Activated CD8-positive, alpha-beta T cell treated with anti-CD3 and anti-CD28 coated beads for 36 hours (primary cell): ENCODE measurements at regions not wholly inside any gene's neighbourhood (a gene's known extent, or its start where the extent isn't known, plus 50 kb on each side); places are given as distances from the start of the nearest gene placed in this dataset.

Experiments
- ATAC-seq: fragments of 200-7000 bp; cut with Tn5 transposase; one replicate; pipeline ENCODE4 v1.10.0; 2021; ENCODE audit warnings: mild to moderate bottlenecking, moderate library complexity
- CTCF ChIA-PET: fragments of 350-600 bp; sonication (Branson Sonifier 250); formaldehyde crosslinking; loops from one replicate; lab custom pipeline; 2021; ENCODE audit warnings: antibody characterized with exemption; lab: Charles Lee
- POLR2A ChIA-PET: fragments of 350-600 bp; sonication (Branson Sonifier 250); formaldehyde crosslinking; loops from one replicate; lab custom pipeline; 2021; ENCODE audit warnings: antibody characterized with exemption; lab: Charles Lee
- DNase-seq: peaks from one replicate; pipeline ENCODE4 v3.0.0-alpha.2; 2020
- H3K27ac Mint-ChIP-seq: one replicate; pipeline ENCODE4 v1.8.0; 2021; ENCODE audit warnings: mild to moderate bottlenecking, mixed read lengths
- H3K27me3 Mint-ChIP-seq: one replicate; pipeline ENCODE4 v1.8.0; 2021; ENCODE audit warnings: mixed read lengths
- H3K36me3 Mint-ChIP-seq: one replicate; pipeline ENCODE4 v1.8.0; 2021; ENCODE audit warnings: low read depth, mixed read lengths
- H3K4me1 Mint-ChIP-seq: one replicate; pipeline ENCODE4 v1.8.0; 2021; ENCODE audit warnings: low read depth, mixed read lengths
- H3K4me3 Mint-ChIP-seq: one replicate; pipeline ENCODE4 v1.8.0; 2021; ENCODE audit warnings: mild to moderate bottlenecking, moderate library complexity, mixed read lengths
- H3K9me3 Mint-ChIP-seq: one replicate; pipeline ENCODE4 v1.8.0; 2021; ENCODE audit warnings: mixed read lengths
- CTCF ChIP-seq: fragments of 200-600 bp; IDR thresholded peaks from one replicate; pipeline ENCODE4 v1.8.0; 2022; ENCODE audit warnings: antibody characterized with exemption, mild to moderate bottlenecking
- intact Hi-C: fragments of 100-400 bp; cut with micrococcal nuclease; formaldehyde crosslinking; loops from one replicate; pipeline ENCODE4 v1.10.0; 2022

GRCh38 chr7:21128062-21128817 lies 299.6 kb upstream of the SP4 start:
- H3K4me1 Mint-ChIP-seq, result peaks cover 4% of the 10 kb centered on the region
- peaks cover 19% of the 10 kb centered on the region for H3K27me3 Mint-ChIP-seq
- no peak overlapping the region for H3K4me3 Mint-ChIP-seq
- DNase-seq (no peak), ATAC-seq (no peak)
- no peak overlapping the region for H3K27ac Mint-ChIP-seq
- H3K9me3 Mint-ChIP-seq, result no peaks in the 10 kb centered on the region
- no peaks in the 10 kb centered on the region for H3K36me3 Mint-ChIP-seq
- TF ChIP-seq CTCF, result no peak
- ChIA-PET CTCF (no interaction called here), POLR2A (no interaction called here)
- intact Hi-C loops, result no loop called here

- Mint-ChIP-seq H3K36me3 (no peaks in the 10 kb centered on the region), H3K4me3 (no peak overlapping the region), H3K9me3 (peaks cover 10% of the 10 kb centered on the region), H3K27me3 (peaks cover 20% of the 10 kb centered on the region), H3K27ac (no peak overlapping the region), H3K4me1 (no peaks in the 10 kb centered on the region)
- intact Hi-C loops, result no loop called here
- TF ChIP-seq CTCF, result no peak
- ATAC-seq (no peak), DNase-seq (no peak)
- POLR2A ChIA-PET, result no interaction called here
- CTCF ChIA-PET, result no interaction called here
Observed at GRCh38 chr7:21131897-21132296, 296.0 kb upstream of the SP4 start.

- Mint-ChIP-seq H3K4me1 (no peaks in the 10 kb centered on the region), H3K4me3 (no peak overlapping the region), H3K27me3 (peaks cover 13% of the 10 kb centered on the region)
Observed at GRCh38 chr7:21134631-21135030, 293.3 kb upstream of the SP4 start.

GRCh38 chr7:21135437-21135836 lies 292.4 kb upstream of the SP4 start:
- DNase-seq (no peak), ATAC-seq (no peak)
- POLR2A ChIA-PET, result interaction anchor here (0.6 kb wide), 1 partner anchor 37 kb away, joined by 3 read pairs; no protein-coding TSS in a partner anchor
- peaks cover 10% of the 10 kb centered on the region for H3K27me3 Mint-ChIP-seq
- H3K4me3 Mint-ChIP-seq, result no peak overlapping the region
- H3K27ac Mint-ChIP-seq, result no peak overlapping the region
- intact Hi-C loops, result no loop called here
- H3K36me3 Mint-ChIP-seq, result no peaks in the 10 kb centered on the region
- H3K4me1 Mint-ChIP-seq, result no peaks in the 10 kb centered on the region
- peaks cover 10% of the 10 kb centered on the region for H3K9me3 Mint-ChIP-seq
- CTCF ChIA-PET, result no interaction called here
- no peak for TF ChIP-seq CTCF

More at GRCh38 chr7:21134631-21135030, 293.3 kb upstream of the SP4 start:
- no peak for TF ChIP-seq CTCF
- H3K9me3 Mint-ChIP-seq, result peaks cover 10% of the 10 kb centered on the region
- ChIA-PET CTCF (no interaction called here), POLR2A (no interaction called here)
- intact Hi-C loops, result no loop called here
- ATAC-seq (no peak), DNase-seq (no peak)
- H3K36me3 Mint-ChIP-seq, result no peaks in the 10 kb centered on the region
- H3K27ac Mint-ChIP-seq, result no peak overlapping the region

GRCh38 chr7:21137640-21138039 lies 290.2 kb upstream of the SP4 start:
- no peak overlapping the region for H3K27ac Mint-ChIP-seq
- intact Hi-C loops, result no loop called here
- no peaks in the 10 kb centered on the region for H3K36me3 Mint-ChIP-seq
- no peaks in the 10 kb centered on the region for H3K4me1 Mint-ChIP-seq
- TF ChIP-seq CTCF, result no peak
- ATAC-seq (no peak), DNase-seq (no peak)
- ChIA-PET POLR2A (no interaction called here), CTCF (no interaction called here)
- no peak overlapping the region for H3K4me3 Mint-ChIP-seq
- peaks cover 3% of the 10 kb centered on the region for H3K27me3 Mint-ChIP-seq
- peaks cover 10% of the 10 kb centered on the region for H3K9me3 Mint-ChIP-seq
